ENCODE measurements at regions not wholly inside any gene's neighbourhood (a gene's known extent, or its start where the extent isn't known, plus 50 kb on each side); places are given as distances from the start of the nearest gene placed in this dataset.

DNA sequence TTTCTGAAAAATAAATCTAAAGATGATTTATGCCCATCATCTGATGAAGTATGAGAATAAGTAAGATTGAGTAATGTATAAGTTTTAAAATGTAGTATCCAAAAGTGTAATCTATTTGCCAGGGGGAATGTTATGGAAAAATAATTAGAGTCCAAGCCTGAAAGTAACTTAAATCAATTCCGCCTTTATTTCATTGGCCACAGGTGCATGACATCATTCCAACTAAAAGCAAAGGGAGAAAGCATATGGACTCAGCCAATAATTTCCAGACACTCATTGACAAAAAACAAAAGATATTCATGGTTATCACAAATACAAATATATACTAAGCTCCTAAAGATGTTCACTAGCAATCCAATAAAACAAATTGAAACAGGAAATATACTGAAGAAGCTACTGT lies 752.6 kb upstream of the TMEFF2 start:
- CTCF ChIA-PET, result no interaction called here
- H3K27me3 ChIP-seq (ENCODE audit: control insufficient read depth in 2 of 2, insufficient read depth in 2 of 2, low read length in 2 of 2), result no peaks in the 10 kb centered on the region
- no TSS peak for BruUV-seq (replicated peaks)
- no peak overlapping the region for H3K9ac ChIP-seq (replicated peaks; ENCODE audit: extremely low read depth, insufficient read depth, low read length)
- TF ChIP-seq EZH2 (IDR thresholded peaks at IDR 0.05; ENCODE audit: borderline replicate concordance, low read depth, low read length, severe bottlenecking) (no peak), FOS (IDR thresholded peaks at IDR 0.05; ENCODE audit: borderline replicate concordance, insufficient read depth, low read length) (no peak), POLR2AphosphoS5 (IDR thresholded peaks at IDR 0.05; ENCODE audit: insufficient read depth, low read depth, low read length) (no peak), GATA2 (IDR thresholded peaks at IDR 0.05; ENCODE audit: insufficient read depth, insufficient read length, low read depth, low read length) (no peak), JUN (IDR thresholded peaks at IDR 0.05; ENCODE audit: borderline replicate concordance, insufficient read depth, insufficient read length, low read depth) (no peak), POLR2A (IDR thresholded peaks at IDR 0.05; ENCODE audit: low read depth, low read length) (no peak), MYC (IDR thresholded peaks at IDR 0.05; ENCODE audit: low read depth, low read length) (no peak)
- TF ChIP-seq, protein P1, sequence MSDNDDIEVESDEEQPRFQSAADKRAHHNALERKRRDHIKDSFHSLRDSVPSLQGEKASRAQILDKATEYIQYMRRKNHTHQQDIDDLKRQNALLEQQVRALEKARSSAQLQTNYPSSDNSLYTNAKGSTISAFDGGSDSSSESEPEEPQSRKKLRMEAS (IDR thresholded peaks at IDR 0.05; ENCODE audit: insufficient read depth, insufficient read length), result no peak
- TF ChIP-seq, protein P2, sequence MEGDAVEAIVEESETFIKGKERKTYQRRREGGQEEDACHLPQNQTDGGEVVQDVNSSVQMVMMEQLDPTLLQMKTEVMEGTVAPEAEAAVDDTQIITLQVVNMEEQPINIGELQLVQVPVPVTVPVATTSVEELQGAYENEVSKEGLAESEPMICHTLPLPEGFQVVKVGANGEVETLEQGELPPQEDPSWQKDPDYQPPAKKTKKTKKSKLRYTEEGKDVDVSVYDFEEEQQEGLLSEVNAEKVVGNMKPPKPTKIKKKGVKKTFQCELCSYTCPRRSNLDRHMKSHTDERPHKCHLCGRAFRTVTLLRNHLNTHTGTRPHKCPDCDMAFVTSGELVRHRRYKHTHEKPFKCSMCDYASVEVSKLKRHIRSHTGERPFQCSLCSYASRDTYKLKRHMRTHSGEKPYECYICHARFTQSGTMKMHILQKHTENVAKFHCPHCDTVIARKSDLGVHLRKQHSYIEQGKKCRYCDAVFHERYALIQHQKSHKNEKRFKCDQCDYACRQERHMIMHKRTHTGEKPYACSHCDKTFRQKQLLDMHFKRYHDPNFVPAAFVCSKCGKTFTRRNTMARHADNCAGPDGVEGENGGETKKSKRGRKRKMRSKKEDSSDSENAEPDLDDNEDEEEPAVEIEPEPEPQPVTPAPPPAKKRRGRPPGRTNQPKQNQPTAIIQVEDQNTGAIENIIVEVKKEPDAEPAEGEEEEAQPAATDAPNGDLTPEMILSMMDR (IDR thresholded peaks at IDR 0.05; ENCODE audit: extremely low read depth in 1 of 2, insufficient read depth in 1 of 2, low read depth in 1 of 2, low read length in 2 of 2), result no peak
- H3K4me1 ChIP-seq (ENCODE audit: control insufficient read depth, extremely low read depth, insufficient read depth, low read length), result no peaks in the 10 kb centered on the region
- H3K9me1 ChIP-seq (replicated peaks; ENCODE audit: control insufficient read depth, extremely low read depth, insufficient read depth, low read length), result no peaks in the 10 kb centered on the region
- H2AFZ ChIP-seq (ENCODE audit: low read depth, low read length), result no peak overlapping the region
- H3K27ac ChIP-seq (ENCODE audit: insufficient read depth, low read depth, low read length), result no peak overlapping the region
- POLR2A ChIA-PET, result no interaction called here
- intact Hi-C loops (cut with micrococcal nuclease) (no loop called here), dilution Hi-C loops (cut with MboI; ENCODE audit: extremely low pct_ligation_motif_present, low sequenced_read_pairs) (no loop called here)
- H3K4me3 ChIP-seq (replicated peaks in 1 of 3; ENCODE audit: insufficient read depth in 1 of 3, low read depth in 1 of 3, low read length in 3 of 3), result no peak overlapping the region
- H3K4me2 ChIP-seq (ENCODE audit: insufficient read depth, low read length), result no peak overlapping the region
- no peak for FAIRE-seq
- no peak for DNase-seq (ENCODE audit: low read depth, low spot score)
- H4K20me1 ChIP-seq (replicated peaks; ENCODE audit: control insufficient read depth, extremely low read depth, insufficient read depth, low read length), result no peaks in the 10 kb centered on the region
- no peaks in the 10 kb centered on the region for H3K36me3 ChIP-seq (ENCODE audit: control insufficient read depth in 2 of 2, extremely low read depth in 1 of 2, insufficient read depth in 2 of 2, low read length in 2 of 2)
- H3K79me2 ChIP-seq (ENCODE audit: control insufficient read depth, insufficient read depth, low read length), result no peaks in the 10 kb centered on the region
- H3K9me3 ChIP-seq (replicated peaks; ENCODE audit: control insufficient read depth, insufficient read depth, low read length), result no peaks in the 10 kb centered on the region

All from endothelial cell of umbilical vein (primary cell).